SK-N-SH treated with all-trans-retinoic acid at 6 μM for 48 hours (cell line): ENCODE measurements at regions not wholly inside any gene's neighbourhood (a gene's known extent, or its start where the extent isn't known, plus 50 kb on each side); places are given as distances from the start of the nearest gene placed in this dataset.

Source experiments
- ATAC-seq: fragments of 200-7000 bp; cut with Tn5 transposase; 3 replicates; pipeline ENCODE4 v1.9.1; 2020; ENCODE audit warnings: mild to moderate bottlenecking, moderate library complexity
- ARNTL ChIP-seq: fragments of 450-650 bp; formaldehyde crosslinking; IDR thresholded peaks from 2 replicates; pipeline ENCODE4 v1.5.0; 2020; ENCODE audit warnings: low read depth, mild to moderate bottlenecking, moderate library complexity, borderline replicate concordance
- BACH2 ChIP-seq: fragments of 250-450 bp; sonication (Bioruptor Pico); IDR thresholded peaks from 2 replicates; pipeline ENCODE4 v1.9.0; 2021; ENCODE audit warnings: mild to moderate bottlenecking, borderline replicate concordance
- CREB5 ChIP-seq: fragments of 250-450 bp; sonication (Bioruptor Pico); IDR thresholded peaks from 2 replicates; pipeline ENCODE4 v1.5.1; 2020; ENCODE audit warnings: low read depth, mild to moderate bottlenecking, moderate library complexity
- CSDC2 ChIP-seq: fragments of 250-450 bp; sonication (Bioruptor Pico); IDR thresholded peaks from 2 replicates; pipeline ENCODE4 v1.5.0; 2020; ENCODE audit warnings: mild to moderate bottlenecking, moderate library complexity
- ESRRG ChIP-seq: fragments of 250-450 bp; sonication (Bioruptor Pico); IDR thresholded peaks from 2 replicates; pipeline ENCODE4 v1.6.1; 2021; ENCODE audit warnings: mild to moderate bottlenecking
- GLIS3 ChIP-seq: fragments of 250-450 bp; sonication (Bioruptor Pico); IDR thresholded peaks from 2 replicates; pipeline ENCODE4 v1.5.0; 2020; ENCODE audit warnings: mild to moderate bottlenecking, moderate library complexity
- ISL1 ChIP-seq: fragments of 250-450 bp; sonication (Bioruptor Pico); IDR thresholded peaks from 2 replicates; pipeline ENCODE4 v2.1.2; 2022; ENCODE audit warnings: mild to moderate bottlenecking, moderate library complexity
- OSR1 ChIP-seq: fragments of 250-450 bp; sonication (Bioruptor Pico); IDR thresholded peaks from 2 replicates; pipeline ENCODE4 v1.8.0; 2022; ENCODE audit warnings: moderate library complexity, mild to moderate bottlenecking, inconsistent platforms
- PPARA ChIP-seq: fragments of 250-450 bp; sonication (Bioruptor Pico); IDR thresholded peaks from 2 replicates; pipeline ENCODE4 v1.5.0; 2020; ENCODE audit warnings: mild to moderate bottlenecking, borderline replicate concordance
- RARB ChIP-seq: fragments of 250-450 bp; sonication (Bioruptor Pico); IDR thresholded peaks from 2 replicates; pipeline ENCODE4 v1.8.0; 2021; ENCODE audit warnings: mild to moderate bottlenecking, moderate library complexity
- SNAI2 ChIP-seq: fragments of 250-450 bp; sonication (Bioruptor Pico); IDR thresholded peaks from 2 replicates; pipeline ENCODE4 v1.5.0; 2020; ENCODE audit warnings: mild to moderate bottlenecking, moderate library complexity
- TCF4 ChIP-seq: fragments of 250-450 bp; sonication (Bioruptor Pico); IDR thresholded peaks from 2 replicates; pipeline ENCODE4 v1.8.0; 2021; ENCODE audit warnings: mild to moderate bottlenecking, moderate library complexity, borderline replicate concordance
- TOX ChIP-seq: fragments of 250-450 bp; sonication (Bioruptor Pico); IDR thresholded peaks from 2 replicates; pipeline ENCODE4 v1.8.0; 2021; ENCODE audit warnings: mild to moderate bottlenecking, moderate library complexity, borderline replicate concordance
- ZC3H10 ChIP-seq: fragments of 250-450 bp; sonication (Bioruptor Pico); IDR thresholded peaks from 2 replicates; pipeline ENCODE4 v1.5.1; 2021; ENCODE audit warnings: mild to moderate bottlenecking, moderate library complexity
- ZFP3 ChIP-seq: fragments of 250-450 bp; sonication (Bioruptor Pico); IDR thresholded peaks from 2 replicates; pipeline ENCODE4 v1.5.0; 2020; ENCODE audit warnings: mild to moderate bottlenecking, moderate library complexity
- ZFP30 ChIP-seq: fragments of 450-650 bp; formaldehyde crosslinking; IDR thresholded peaks from 2 replicates; pipeline ENCODE4 v1.5.0; 2022; ENCODE audit warnings: mild to moderate bottlenecking, moderate library complexity
- ZNF565 ChIP-seq: fragments of 450-650 bp; formaldehyde crosslinking; conservative IDR thresholded peaks from 2 replicates; pipeline ENCODE4 v1.5.0; 2020; ENCODE audit warnings: low read depth, mild to moderate bottlenecking, moderate library complexity
- ZNF70 ChIP-seq: fragments of 450-650 bp; formaldehyde crosslinking; IDR thresholded peaks from 2 replicates; pipeline ENCODE4 v1.5.0; 2020; ENCODE audit warnings: mild to moderate bottlenecking, moderate library complexity
- ZNF8 ChIP-seq: fragments of 450-650 bp; formaldehyde crosslinking; IDR thresholded peaks from 2 replicates; pipeline ENCODE4 v1.5.0; 2020; ENCODE audit warnings: mild to moderate bottlenecking, moderate library complexity
- TF ChIP-seq, protein P1 (sequence below): fragments of 250-450 bp; sonication (Bioruptor Pico); IDR thresholded peaks from 2 replicates; pipeline ENCODE4 v1.8.0; 2020; ENCODE audit warnings: mild to moderate bottlenecking, moderate library complexity, borderline replicate concordance
- TF ChIP-seq, protein P2 (sequence below): fragments of 250-450 bp; sonication (Bioruptor Pico); IDR thresholded peaks from 2 replicates; pipeline ENCODE4 v1.5.1; 2021; ENCODE audit warnings: mild to moderate bottlenecking, moderate library complexity
- TF ChIP-seq, protein P3 (sequence below): fragments of 250-450 bp; sonication (Bioruptor Pico); IDR thresholded peaks from 2 replicates; pipeline ENCODE4 v1.5.0; 2020; ENCODE audit warnings: mild to moderate bottlenecking, moderate library complexity

GRCh38 chr9:16271967-16272366 lies 598.5 kb downstream of the BNC2 start:
- TF ChIP-seq ARNTL (CRISPR knock-in tag) = no peak
- no peak for TF ChIP-seq ZNF8 (CRISPR knock-in tag)
- no peak for TF ChIP-seq ZNF70
- TF ChIP-seq ZNF565 (CRISPR knock-in tag) = no peak
- no peak for TF ChIP-seq ZC3H10 (CRISPR knock-in tag)
- TF ChIP-seq SNAI2 (CRISPR knock-in tag) = no peak
- no peak for TF ChIP-seq OSR1 (CRISPR knock-in tag)
- no peak for TF ChIP-seq BACH2
- ATAC-seq = no peak

DNA sequence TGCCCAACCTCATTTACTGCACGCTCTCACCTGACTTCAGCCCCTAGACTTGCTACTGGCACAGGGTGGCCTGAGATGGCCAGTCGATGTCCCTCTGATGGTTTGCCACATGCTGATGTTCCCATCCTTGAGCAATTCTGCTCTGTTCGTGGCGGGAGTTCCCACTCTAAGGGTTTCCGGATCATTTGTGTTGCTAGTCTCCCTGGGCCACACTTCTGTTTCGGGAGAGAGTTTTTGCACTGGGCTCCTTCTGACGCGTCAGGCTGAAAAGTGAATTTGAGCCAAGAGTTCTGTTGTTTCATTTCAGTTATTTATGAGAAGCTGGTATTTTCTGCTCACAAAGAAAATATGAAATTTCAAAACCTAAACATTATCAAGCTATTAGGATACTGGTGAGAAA lies 597.7 kb downstream of the BNC2 start:
- TF ChIP-seq ZNF8 (CRISPR knock-in tag) (no peak), ZC3H10 (CRISPR knock-in tag) (no peak), ZNF70 (no peak), SNAI2 (CRISPR knock-in tag) (no peak), ZNF565 (CRISPR knock-in tag) (no peak), ZFP3 (CRISPR knock-in tag) (no peak), ESRRG (CRISPR knock-in tag) (no peak), CSDC2 (CRISPR knock-in tag) (no peak), ARNTL (CRISPR knock-in tag) (no peak), OSR1 (CRISPR knock-in tag) (no peak), CREB5 (CRISPR knock-in tag) (no peak), RARB (CRISPR knock-in tag) (no peak), TOX (no peak), TCF4 (CRISPR knock-in tag) (no peak), BACH2 (no peak)
- TF ChIP-seq, protein P1, sequence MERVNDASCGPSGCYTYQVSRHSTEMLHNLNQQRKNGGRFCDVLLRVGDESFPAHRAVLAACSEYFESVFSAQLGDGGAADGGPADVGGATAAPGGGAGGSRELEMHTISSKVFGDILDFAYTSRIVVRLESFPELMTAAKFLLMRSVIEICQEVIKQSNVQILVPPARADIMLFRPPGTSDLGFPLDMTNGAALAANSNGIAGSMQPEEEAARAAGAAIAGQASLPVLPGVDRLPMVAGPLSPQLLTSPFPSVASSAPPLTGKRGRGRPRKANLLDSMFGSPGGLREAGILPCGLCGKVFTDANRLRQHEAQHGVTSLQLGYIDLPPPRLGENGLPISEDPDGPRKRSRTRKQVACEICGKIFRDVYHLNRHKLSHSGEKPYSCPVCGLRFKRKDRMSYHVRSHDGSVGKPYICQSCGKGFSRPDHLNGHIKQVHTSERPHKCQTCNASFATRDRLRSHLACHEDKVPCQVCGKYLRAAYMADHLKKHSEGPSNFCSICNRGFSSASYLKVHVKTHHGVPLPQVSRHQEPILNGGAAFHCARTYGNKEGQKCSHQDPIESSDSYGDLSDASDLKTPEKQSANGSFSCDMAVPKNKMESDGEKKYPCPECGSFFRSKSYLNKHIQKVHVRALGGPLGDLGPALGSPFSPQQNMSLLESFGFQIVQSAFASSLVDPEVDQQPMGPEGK (CRISPR knock-in tag) = no peak
- TF ChIP-seq, protein P2, sequence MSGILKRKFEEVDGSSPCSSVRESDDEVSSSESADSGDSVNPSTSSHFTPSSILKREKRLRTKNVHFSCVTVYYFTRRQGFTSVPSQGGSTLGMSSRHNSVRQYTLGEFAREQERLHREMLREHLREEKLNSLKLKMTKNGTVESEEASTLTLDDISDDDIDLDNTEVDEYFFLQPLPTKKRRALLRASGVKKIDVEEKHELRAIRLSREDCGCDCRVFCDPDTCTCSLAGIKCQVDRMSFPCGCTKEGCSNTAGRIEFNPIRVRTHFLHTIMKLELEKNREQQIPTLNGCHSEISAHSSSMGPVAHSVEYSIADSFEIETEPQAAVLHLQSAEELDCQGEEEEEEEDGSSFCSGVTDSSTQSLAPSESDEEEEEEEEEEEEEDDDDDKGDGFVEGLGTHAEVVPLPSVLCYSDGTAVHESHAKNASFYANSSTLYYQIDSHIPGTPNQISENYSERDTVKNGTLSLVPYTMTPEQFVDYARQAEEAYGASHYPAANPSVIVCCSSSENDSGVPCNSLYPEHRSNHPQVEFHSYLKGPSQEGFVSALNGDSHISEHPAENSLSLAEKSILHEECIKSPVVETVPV (CRISPR knock-in tag) = no peak
- TF ChIP-seq, protein P3, sequence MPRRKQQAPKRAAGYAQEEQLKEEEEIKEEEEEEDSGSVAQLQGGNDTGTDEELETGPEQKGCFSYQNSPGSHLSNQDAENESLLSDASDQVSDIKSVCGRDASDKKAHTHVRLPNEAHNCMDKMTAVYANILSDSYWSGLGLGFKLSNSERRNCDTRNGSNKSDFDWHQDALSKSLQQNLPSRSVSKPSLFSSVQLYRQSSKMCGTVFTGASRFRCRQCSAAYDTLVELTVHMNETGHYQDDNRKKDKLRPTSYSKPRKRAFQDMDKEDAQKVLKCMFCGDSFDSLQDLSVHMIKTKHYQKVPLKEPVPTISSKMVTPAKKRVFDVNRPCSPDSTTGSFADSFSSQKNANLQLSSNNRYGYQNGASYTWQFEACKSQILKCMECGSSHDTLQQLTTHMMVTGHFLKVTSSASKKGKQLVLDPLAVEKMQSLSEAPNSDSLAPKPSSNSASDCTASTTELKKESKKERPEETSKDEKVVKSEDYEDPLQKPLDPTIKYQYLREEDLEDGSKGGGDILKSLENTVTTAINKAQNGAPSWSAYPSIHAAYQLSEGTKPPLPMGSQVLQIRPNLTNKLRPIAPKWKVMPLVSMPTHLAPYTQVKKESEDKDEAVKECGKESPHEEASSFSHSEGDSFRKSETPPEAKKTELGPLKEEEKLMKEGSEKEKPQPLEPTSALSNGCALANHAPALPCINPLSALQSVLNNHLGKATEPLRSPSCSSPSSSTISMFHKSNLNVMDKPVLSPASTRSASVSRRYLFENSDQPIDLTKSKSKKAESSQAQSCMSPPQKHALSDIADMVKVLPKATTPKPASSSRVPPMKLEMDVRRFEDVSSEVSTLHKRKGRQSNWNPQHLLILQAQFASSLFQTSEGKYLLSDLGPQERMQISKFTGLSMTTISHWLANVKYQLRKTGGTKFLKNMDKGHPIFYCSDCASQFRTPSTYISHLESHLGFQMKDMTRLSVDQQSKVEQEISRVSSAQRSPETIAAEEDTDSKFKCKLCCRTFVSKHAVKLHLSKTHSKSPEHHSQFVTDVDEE (CRISPR knock-in tag) = no peak
- TF ChIP-seq, all 23 proteins: peak for 0
- no peak for ATAC-seq

DNA sequence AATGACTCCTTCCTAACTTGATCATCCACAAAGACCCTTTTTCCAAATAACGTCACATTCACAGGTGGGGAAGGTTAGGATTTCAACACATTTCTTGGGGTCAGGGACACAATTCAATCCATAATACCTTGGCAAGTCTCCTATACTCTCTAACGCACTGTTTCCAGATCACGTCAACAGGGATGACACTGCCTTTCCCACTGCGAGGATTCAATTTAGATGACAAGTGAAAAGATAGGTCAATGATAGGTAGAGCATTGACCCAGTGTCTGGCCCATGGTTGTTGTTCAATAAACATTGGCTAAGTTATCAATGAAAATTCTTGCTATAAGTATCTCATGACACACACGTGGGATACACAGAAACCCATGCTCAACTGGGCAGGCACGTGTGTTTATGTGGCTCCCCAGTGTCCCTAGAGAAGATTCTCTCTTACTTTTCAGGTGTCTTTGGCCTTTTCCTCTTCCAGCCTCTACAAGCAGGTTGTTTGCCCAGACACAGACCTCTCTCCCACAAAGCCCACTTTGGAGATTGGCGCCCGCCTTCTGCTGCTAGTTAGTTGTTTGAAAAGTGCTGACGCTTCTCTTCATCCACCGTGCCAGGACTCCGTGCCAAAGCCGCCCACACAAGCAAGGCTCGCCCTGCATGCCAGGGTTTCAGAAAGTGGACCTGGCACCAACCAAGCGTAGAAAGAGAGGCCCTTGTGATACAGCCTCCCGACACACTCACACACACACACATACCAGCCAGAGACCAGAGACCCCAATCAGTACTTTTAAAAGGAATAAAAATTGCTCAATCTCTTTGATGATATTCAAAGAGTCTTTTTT lies 594.5 kb downstream of the BNC2 start:
- ATAC-seq = no peak
- no peak for TF ChIP-seq ZNF565 (CRISPR knock-in tag)
- TF ChIP-seq ARNTL (CRISPR knock-in tag) = no peak
- TF ChIP-seq, protein P3 (CRISPR knock-in tag) = no peak
- TF ChIP-seq ISL1 (CRISPR knock-in tag) = no peak
- no peak for TF ChIP-seq ZNF70
- no peak for TF ChIP-seq ZFP30 (CRISPR knock-in tag)
- no peak for TF ChIP-seq PPARA (CRISPR knock-in tag)
- TF ChIP-seq ZC3H10 (CRISPR knock-in tag) = no peak
- TF ChIP-seq SNAI2 (CRISPR knock-in tag) = no peak
- TF ChIP-seq ESRRG (CRISPR knock-in tag) = no peak
- no peak for TF ChIP-seq CSDC2 (CRISPR knock-in tag)
- no peak for TF ChIP-seq ZNF8 (CRISPR knock-in tag)
- TF ChIP-seq GLIS3 (CRISPR knock-in tag) = no peak
